K562 (cell line): ENCODE measurements at regions not wholly inside any gene's neighbourhood (a gene's known extent, or its start where the extent isn't known, plus 50 kb on each side); places are given as distances from the start of the nearest gene placed in this dataset.

ENCODE experiments used
- ATAC-seq: fragments of 200-7000 bp; cut with Tn5 transposase; 3 replicates; pipeline ENCODE4 v1.9.1; 2020; ENCODE audit warnings: moderate library complexity
- BruUV-seq: library from RNA; stranded (reverse); fragments of 400-500 nt; replicated peaks from 2 replicates; lab custom pipeline; 2021; lab: Mats Ljungman, UMichigan
- CTCF ChIA-PET: fragments of 300-600 bp; formaldehyde crosslinking; extraction: SDS; loops from one replicate; lab custom pipeline; 2021; ENCODE audit warnings: low intra/inter-chr PET ratio; lab: Yijun Ruan, JAX
- POLR2A ChIA-PET: fragments of 300-600, 350-650 bp; sonication (Branson Sonifier 250); formaldehyde crosslinking; extraction: SDS; loops from one replicate; lab custom pipeline; 2021; ENCODE audit warnings: antibody characterized with exemption, inconsistent platforms; lab: Yijun Ruan, JAX
- DNase-seq, 4 experiments: peaks; one replicate each; pipeline versions ENCODE4 v3.0.0 to v3.0.0-alpha.2; 2011 to 2018; ENCODE audit warnings: low spot score in 3 of 4, mixed read lengths in 3 of 4; ENCODE audit errors: extremely low read depth in 1 of 4
- FAIRE-seq: peaks from 2 replicates; lab custom pipeline; 2011; peaks lifted over from hg19 to GRCh38; lab: Jason Lieb, UNC
- H2AFZ ChIP-seq: 2 replicates; pipeline ENCODE4 v1.6.0; 2011; ENCODE audit warnings: low read depth, low read length, control low read depth, inconsistent platforms
- H3K27ac ChIP-seq: fragments of 200-600 bp; 3 replicates; pipeline ENCODE4 v1.8.0; 2011; ENCODE audit warnings: low read depth, mild to moderate bottlenecking, control low read depth, inconsistent platforms, low read length, moderate library complexity, mixed read lengths; ENCODE audit errors: extremely low read depth
- H3K27me3 ChIP-seq, 2 experiments: fragments of 300-600 bp in 1 of 2; 2 replicates in 1 of 2; 3 replicates in 1 of 2; pipeline versions ENCODE4 v1.6.0 to v1.8.0; 2011; ENCODE audit warnings: inconsistent platforms in 2 of 2, low read length in 2 of 2, mild to moderate bottlenecking in 1 of 2, mixed read lengths in 1 of 2, moderate library complexity in 1 of 2; ENCODE audit not compliant: control insufficient read depth in 2 of 2, insufficient read depth in 2 of 2
- H3K36me3 ChIP-seq: fragments of 300-600 bp; 3 replicates; pipeline ENCODE4 v1.8.0; 2011; ENCODE audit warnings: mild to moderate bottlenecking, low read length, inconsistent platforms; ENCODE audit not compliant: control insufficient read depth, insufficient read depth
- H3K4me1 ChIP-seq, 2 experiments: fragments of 200-600 bp in 1 of 2; replicated peaks in 1 of 2; 2 replicates in 1 of 2; 3 replicates in 1 of 2; pipeline versions ENCODE4 v1.5.1 to v1.8.0; 2011; ENCODE audit warnings: inconsistent platforms in 2 of 2, low read length in 2 of 2, mild to moderate bottlenecking in 1 of 2, mixed read lengths in 1 of 2, moderate library complexity in 1 of 2; ENCODE audit not compliant: control insufficient read depth in 2 of 2, insufficient read depth in 2 of 2
- H3K4me2 ChIP-seq: 2 replicates; pipeline ENCODE4 v1.6.1; 2011; ENCODE audit warnings: low read length, control low read depth, inconsistent platforms, mixed read lengths; ENCODE audit not compliant: insufficient read depth
- H3K4me3 ChIP-seq: fragments of 200-600 bp; sonication (generic), shearing (Covaris generic); 2 replicates; pipeline ENCODE4 v1.5.1; 2016; ENCODE audit warnings: control low read depth, inconsistent platforms
- H3K79me2 ChIP-seq: fragments of 200-600 bp; 3 replicates; pipeline ENCODE4 v1.8.0; 2011; ENCODE audit warnings: low read length, inconsistent platforms; ENCODE audit not compliant: control insufficient read depth, insufficient read depth
- H3K9ac ChIP-seq, 2 experiments: 2 replicates each; pipeline versions ENCODE4 v1.6.0 to v1.6.1; 2011; ENCODE audit warnings: low read depth in 2 of 2, low read length in 2 of 2, control low read depth in 1 of 2, inconsistent platforms in 1 of 2, mild to moderate bottlenecking in 1 of 2, mixed read lengths in 1 of 2; ENCODE audit not compliant: insufficient read depth in 1 of 2
- H3K9me1 ChIP-seq: one replicate; pipeline ENCODE4 v1.6.0; 2011; ENCODE audit warnings: inconsistent platforms, mild to moderate bottlenecking, low read length, moderate library complexity; ENCODE audit not compliant: control insufficient read depth, insufficient read depth
- H3K9me3 ChIP-seq: replicated peaks from 2 replicates; pipeline ENCODE4 v1.5.1; 2011; ENCODE audit warnings: low read depth, low read length, inconsistent platforms; ENCODE audit not compliant: control insufficient read depth, insufficient read depth
- H4K20me1 ChIP-seq: replicated peaks from 2 replicates; pipeline ENCODE4 v1.6.1; 2011; ENCODE audit warnings: low read length, inconsistent platforms, mixed read lengths; ENCODE audit not compliant: control insufficient read depth, insufficient read depth
- MAZ ChIP-seq, 2 experiments: fragments of 450-650 bp in 1 of 2; sonication (generic) in 1 of 2; formaldehyde crosslinking; IDR thresholded peaks in 1 of 2; conservative IDR thresholded peaks in 1 of 2; 2 replicates each; pipeline versions ENCODE4 v1.4.0 to v1.5.0; 2020; ENCODE audit warnings: mild to moderate bottlenecking in 1 of 2, missing genetic modification reagents in 1 of 2
- RAD21 ChIP-seq, 2 experiments: fragments of 250-450 bp in 1 of 2; fragments of 450-650 bp in 1 of 2; sonication (Bioruptor Pico) in 1 of 2; formaldehyde crosslinking in 1 of 2; IDR thresholded peaks in 1 of 2; conservative IDR thresholded peaks in 1 of 2; 2 replicates each; pipeline versions ENCODE4 v1.4.0 to v1.8.0; 2020 to 2022; ENCODE audit warnings: mild to moderate bottlenecking in 2 of 2, moderate library complexity in 1 of 2
- SMARCA4 ChIP-seq: fragments of 450-650 bp; IDR thresholded peaks from 2 replicates; pipeline ENCODE4 v1.6.1; 2016
- ZBTB1 ChIP-seq: sonication (generic); formaldehyde crosslinking; IDR thresholded peaks from 2 replicates; pipeline ENCODE4 v1.8.1; 2023; ENCODE audit warnings: missing genetic modification reagents, low read depth, mild to moderate bottlenecking, borderline replicate concordance
- ZNF239 ChIP-seq: fragments of 250-450 bp; sonication (Bioruptor Pico); IDR thresholded peaks from 2 replicates; pipeline ENCODE4 v1.4.0; 2020; ENCODE audit warnings: mild to moderate bottlenecking
- WGBS: fragments of 100-300 bp; shearing (Covaris generic); methylation state at CpG from one replicate; pipeline ENCODE4 v1.1.6; 2016; ENCODE audit warnings: low coverage, mixed read lengths; ENCODE audit not compliant: insufficient coverage; ENCODE audit errors: missing lambda C conversion rate; 5-methylcytosine and 5-hydroxymethylcytosine counted together
- in situ Hi-C: fragments of 300-500 bp; cut with MboI; formaldehyde crosslinking; loops from 4 replicates; pipeline ENCODE4 v1.15.0; 2018; ENCODE audit warnings: inconsistent platforms, mixed read lengths
- intact Hi-C: fragments of 100-400 bp; cut with micrococcal nuclease; formaldehyde crosslinking; loops from 2 replicates; pipeline ENCODE4 v1.14.2; 2022
- TF ChIP-seq, protein P1 (sequence below): fragments of 450-650 bp; IDR thresholded peaks from 2 replicates; pipeline ENCODE4 v1.7.0; 2016; ENCODE audit warnings: borderline replicate concordance
- TF ChIP-seq, protein P2 (sequence below): fragments of 200-800 bp; sonication (Bioruptor generic); IDR thresholded peaks from 2 replicates; pipeline ENCODE4 v1.6.1; 2017; ENCODE audit warnings: missing genetic modification characterization, missing compliant biosample characterization

GRCh38 chr14:84975241-84975902 is 554.6 kb upstream of the FLRT2 start:
- TF ChIP-seq RAD21 (CRISPR knock-in tag; conservative IDR thresholded peaks at IDR 0.05 in 1 of 2, IDR thresholded peaks at IDR 0.05 in 1 of 2) (no peak), ZNF239 (CRISPR knock-in tag) (no peak), ZBTB1 (CRISPR knock-in tag) (no peak), MAZ (CRISPR knock-in tag; conservative IDR thresholded peaks at IDR 0.05 in 1 of 2, IDR thresholded peaks at IDR 0.05 in 1 of 2) (no peak), SMARCA4 (no peak)
- TF ChIP-seq, protein P1, sequence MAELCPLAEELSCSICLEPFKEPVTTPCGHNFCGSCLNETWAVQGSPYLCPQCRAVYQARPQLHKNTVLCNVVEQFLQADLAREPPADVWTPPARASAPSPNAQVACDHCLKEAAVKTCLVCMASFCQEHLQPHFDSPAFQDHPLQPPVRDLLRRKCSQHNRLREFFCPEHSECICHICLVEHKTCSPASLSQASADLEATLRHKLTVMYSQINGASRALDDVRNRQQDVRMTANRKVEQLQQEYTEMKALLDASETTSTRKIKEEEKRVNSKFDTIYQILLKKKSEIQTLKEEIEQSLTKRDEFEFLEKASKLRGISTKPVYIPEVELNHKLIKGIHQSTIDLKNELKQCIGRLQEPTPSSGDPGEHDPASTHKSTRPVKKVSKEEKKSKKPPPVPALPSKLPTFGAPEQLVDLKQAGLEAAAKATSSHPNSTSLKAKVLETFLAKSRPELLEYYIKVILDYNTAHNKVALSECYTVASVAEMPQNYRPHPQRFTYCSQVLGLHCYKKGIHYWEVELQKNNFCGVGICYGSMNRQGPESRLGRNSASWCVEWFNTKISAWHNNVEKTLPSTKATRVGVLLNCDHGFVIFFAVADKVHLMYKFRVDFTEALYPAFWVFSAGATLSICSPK = no peak
- TF ChIP-seq, protein P2, sequence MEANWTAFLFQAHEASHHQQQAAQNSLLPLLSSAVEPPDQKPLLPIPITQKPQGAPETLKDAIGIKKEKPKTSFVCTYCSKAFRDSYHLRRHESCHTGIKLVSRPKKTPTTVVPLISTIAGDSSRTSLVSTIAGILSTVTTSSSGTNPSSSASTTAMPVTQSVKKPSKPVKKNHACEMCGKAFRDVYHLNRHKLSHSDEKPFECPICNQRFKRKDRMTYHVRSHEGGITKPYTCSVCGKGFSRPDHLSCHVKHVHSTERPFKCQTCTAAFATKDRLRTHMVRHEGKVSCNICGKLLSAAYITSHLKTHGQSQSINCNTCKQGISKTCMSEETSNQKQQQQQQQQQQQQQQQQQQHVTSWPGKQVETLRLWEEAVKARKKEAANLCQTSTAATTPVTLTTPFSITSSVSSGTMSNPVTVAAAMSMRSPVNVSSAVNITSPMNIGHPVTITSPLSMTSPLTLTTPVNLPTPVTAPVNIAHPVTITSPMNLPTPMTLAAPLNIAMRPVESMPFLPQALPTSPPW = no peak
- H3K79me2 ChIP-seq = no peaks in the 10 kb centered on the region
- no peak overlapping the region for H2AFZ ChIP-seq
- no peaks in the 10 kb centered on the region for H3K4me1 ChIP-seq
- no peak for DNase-seq
- H3K36me3 ChIP-seq = no peaks in the 10 kb centered on the region
- WGBS = 0% methylated on average over 1 of the region's 2 CpGs
- FAIRE-seq = no peak
- intact Hi-C loops (no loop called here), in situ Hi-C loops (no loop called here)
- ChIA-PET POLR2A (no interaction called here), CTCF (no interaction called here)
- H3K4me3 ChIP-seq = no peak overlapping the region
- no peaks in the 10 kb centered on the region for H3K27me3 ChIP-seq
- no peak overlapping the region for H3K4me2 ChIP-seq
- no peaks in the 10 kb centered on the region for H3K9me3 ChIP-seq
- ATAC-seq = no peak
- H4K20me1 ChIP-seq = no peaks in the 10 kb centered on the region
- no peaks in the 10 kb centered on the region for H3K9me1 ChIP-seq
- BruUV-seq = no TSS peak
- no peak overlapping the region for H3K27ac ChIP-seq
- no peak overlapping the region for H3K9ac ChIP-seq
